Femur (tissue), 1 donor: ENCODE measurements at regions not wholly inside any gene's neighbourhood (a gene's known extent, or its start where the extent isn't known, plus 50 kb on each side); places are given as distances from the start of the nearest gene placed in this dataset.
"Not testable (repeated sequence)": the region's sequence is repeated elsewhere in the genome, so short reads cannot be mapped to it uniquely, and the experiment has no call there.

Experiments used
- DNase-seq: peaks from one replicate; pipeline ENCODE4 v3.0.0-alpha.2; 2017

- DNase-seq = no peak
Observed at GRCh38 chr2:53096351-53096750, 671.3 kb upstream of the CHAC2 start.

GRCh38 chr2:53095664-53096063 lies 671.9 kb upstream of the CHAC2 start:
- DNase-seq = no peak

- no peak for DNase-seq
Observed at GRCh38 chr2:53095227-53095626, 672.4 kb upstream of the CHAC2 start.

GRCh38 chr2:53093355-53093754 lies 674.2 kb upstream of the CHAC2 start:
- DNase-seq = no peak

- DNase-seq = no peak
Observed at GRCh38 chr2:53091183-53091582, 676.4 kb upstream of the CHAC2 start.

- DNase-seq = no peak
Observed at GRCh38 chr2:53087874-53088461, 679.6 kb upstream of the CHAC2 start.

GRCh38 chr2:53087262-53087873 lies 680.2 kb upstream of the CHAC2 start:
- no peak for DNase-seq

GRCh38 chr2:53077413-53077812 lies 690.2 kb upstream of the CHAC2 start:
- DNase-seq = no peak

GRCh38 chr2:53075760-53076159 lies 691.8 kb upstream of the CHAC2 start:
- DNase-seq = peak; percentile 16

GRCh38 chr2:53067533-53067932 lies 700.1 kb upstream of the CHAC2 start:
- DNase-seq = no peak

- DNase-seq = no peak
Observed at GRCh38 chr2:53067056-53067455, 700.5 kb upstream of the CHAC2 start.

- DNase-seq = no peak
Observed at GRCh38 chr2:53064154-53064553, 703.5 kb upstream of the CHAC2 start.

- no peak for DNase-seq
Observed at GRCh38 chr2:53058526-53058925, 709.1 kb upstream of the CHAC2 start.

GRCh38 chr2:53053937-53054336 lies 713.7 kb upstream of the CHAC2 start:
- DNase-seq = no peak

- no peak for DNase-seq
Observed at GRCh38 chr2:53051157-53051556, 716.4 kb upstream of the CHAC2 start.

GRCh38 chr2:53040536-53041229 lies 726.9 kb upstream of the CHAC2 start:
- no peak for DNase-seq

- DNase-seq = no peak
Observed at GRCh38 chr2:53036196-53036595, 731.4 kb upstream of the CHAC2 start.

- no peak for DNase-seq
Observed at GRCh38 chr2:53035153-53035552, 732.5 kb upstream of the CHAC2 start.

GRCh38 chr2:53033411-53033810 lies 734.2 kb upstream of the CHAC2 start:
- DNase-seq = no peak

- DNase-seq = no peak
Observed at GRCh38 chr2:53028746-53029423, 738.7 kb upstream of the CHAC2 start.

- DNase-seq = no peak
Observed at GRCh38 chr2:53028225-53028624, 739.4 kb upstream of the CHAC2 start.

GRCh38 chr2:53022248-53022647 lies 745.4 kb upstream of the CHAC2 start:
- not testable (repeated sequence) for DNase-seq

- DNase-seq = no peak
Observed at GRCh38 chr2:53021828-53022227, 745.8 kb upstream of the CHAC2 start.

- DNase-seq = peak; percentile 25
Observed at GRCh38 chr2:53021292-53021691, 746.3 kb upstream of the CHAC2 start.
